AG08396 (cell line): ENCODE measurements at regions not wholly inside any gene's neighbourhood (a gene's known extent, or its start where the extent isn't known, plus 50 kb on each side); places are given as distances from the start of the nearest gene placed in this dataset.
A peak's percentile ranks its signal among the peaks of the same experiment; 100 is the strongest.
"Not testable (repeated sequence)": the region's sequence is repeated elsewhere in the genome, so short reads cannot be mapped to it uniquely, and the experiment has no call there.

ENCODE experiments used
- DNase-seq: peaks from one replicate; pipeline ENCODE4 v3.0.0; 2012; ENCODE audit warnings: low spot score, mixed read lengths

DNA sequence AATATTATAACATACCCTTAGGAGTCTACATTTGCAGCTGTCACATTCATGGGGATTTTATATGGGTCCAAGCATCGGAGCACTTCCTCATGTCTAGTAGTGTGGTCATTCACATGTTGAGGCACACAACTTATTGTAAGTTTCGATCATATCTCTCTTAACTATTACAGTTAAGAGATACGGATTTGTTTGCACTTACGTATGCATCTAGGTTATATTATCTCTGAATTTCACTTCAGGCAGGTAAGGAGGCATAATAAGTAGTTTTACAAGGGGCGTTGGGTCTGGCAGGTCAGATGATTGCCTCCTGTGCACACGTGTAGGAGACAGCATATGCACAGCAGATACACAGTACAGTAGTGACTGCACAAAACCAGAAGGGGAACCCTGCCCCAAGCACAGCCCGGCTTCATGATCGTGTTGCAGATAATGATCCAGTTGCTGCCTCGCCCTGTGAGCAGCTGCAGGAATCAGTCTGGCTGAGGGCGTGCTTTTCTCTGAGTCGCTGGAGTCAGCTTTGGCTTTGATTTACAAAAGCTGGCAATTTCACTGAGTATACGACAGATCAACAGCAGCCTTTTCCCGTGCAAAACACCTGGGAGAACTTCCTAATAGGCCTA, 302.9 kb upstream of the GATB start:
- peak; percentile 20 for DNase-seq

- DNase-seq: no peak
Measured at GRCh38 chr4:152062936-152063620, 302.3 kb upstream of the GATB start.

DNA sequence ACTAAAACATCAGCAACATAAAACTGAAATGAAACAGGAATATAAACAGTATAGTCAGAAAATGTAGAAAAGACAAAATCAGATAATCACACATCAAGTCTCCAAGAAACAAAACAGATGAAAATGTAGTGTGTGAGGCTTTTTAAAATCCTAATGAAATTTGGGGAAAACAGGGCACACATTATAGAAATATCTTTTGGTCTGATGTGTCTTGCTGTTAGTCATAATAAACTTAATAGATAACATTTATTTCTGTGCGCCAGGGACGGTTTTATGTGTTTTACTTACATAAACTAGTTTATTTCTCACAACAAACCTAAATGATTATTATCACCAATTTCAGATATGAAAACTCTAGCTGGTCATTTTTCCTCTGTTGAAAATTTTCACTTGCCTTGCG, 293.9 kb upstream of the GATB start:
- DNase-seq: no peak

DNA sequence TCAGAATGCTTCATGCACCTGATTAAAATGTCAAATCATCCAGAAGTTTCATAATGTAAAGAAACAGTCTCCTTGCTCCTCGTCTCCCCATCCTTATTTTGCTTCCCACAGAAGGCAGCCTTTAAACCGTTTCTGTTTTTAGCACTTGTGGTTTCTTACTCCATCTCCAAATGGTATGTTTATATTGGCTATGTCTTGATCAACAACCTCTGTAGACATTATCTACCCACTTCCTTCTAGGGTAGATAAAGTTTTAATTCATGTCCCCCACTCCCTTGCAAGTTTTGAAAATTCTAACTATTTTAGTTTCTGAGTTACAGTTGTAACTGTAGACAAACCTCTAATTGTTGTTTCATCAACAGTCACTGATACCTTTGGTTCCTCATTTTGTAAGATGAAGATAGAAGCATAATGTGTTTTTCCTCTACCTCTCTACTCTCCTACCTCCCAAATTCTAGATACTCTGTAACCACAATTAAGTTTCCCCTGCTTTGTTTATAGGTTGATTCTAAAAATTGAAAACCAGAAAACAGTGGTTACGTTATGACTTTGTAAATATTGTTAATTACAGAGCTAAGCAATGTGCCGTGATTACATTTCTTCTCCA, 291.7 kb upstream of the GATB start:
- peak; percentile 27 for DNase-seq

DNA sequence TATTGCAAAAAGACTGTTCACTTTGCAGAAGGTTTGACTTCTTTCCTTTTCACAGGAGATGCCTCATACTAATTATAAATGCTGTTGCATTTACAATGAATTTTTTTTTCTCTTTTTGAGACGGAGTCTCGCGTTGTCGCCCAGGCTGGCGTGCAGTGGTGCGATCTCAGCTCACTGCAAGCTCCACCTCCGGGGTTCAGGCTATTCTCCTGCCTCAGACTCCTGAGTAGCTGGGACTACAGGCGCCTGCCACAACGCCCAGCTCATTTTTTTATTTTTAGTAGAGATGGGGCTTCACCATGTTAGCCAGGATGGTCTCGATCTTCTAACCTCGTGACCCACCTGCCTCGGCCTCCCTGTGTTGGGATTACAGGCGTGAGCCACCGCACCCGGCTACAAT, 290.5 kb upstream of the GATB start:
- DNase-seq: not testable (repeated sequence)

DNA sequence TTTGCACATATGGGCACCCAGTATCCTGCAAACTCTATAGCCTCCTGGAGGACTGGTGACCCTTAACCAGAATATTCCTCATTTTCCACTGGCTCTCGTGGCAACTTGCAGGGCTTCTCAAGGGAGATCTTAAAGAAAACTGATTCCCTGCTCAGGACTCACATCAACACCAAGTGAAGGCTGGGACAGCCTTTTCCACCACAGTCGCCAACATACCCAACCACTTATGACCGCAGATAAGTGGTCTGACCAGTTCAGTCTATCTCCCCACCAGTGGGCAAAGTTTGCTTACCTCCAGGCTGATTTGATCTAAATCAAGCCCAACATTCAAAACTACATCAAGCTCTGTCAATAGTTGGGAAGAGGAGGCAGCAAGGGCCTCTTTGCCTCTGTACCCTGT, 289.3 kb upstream of the GATB start:
- no peak for DNase-seq

DNA sequence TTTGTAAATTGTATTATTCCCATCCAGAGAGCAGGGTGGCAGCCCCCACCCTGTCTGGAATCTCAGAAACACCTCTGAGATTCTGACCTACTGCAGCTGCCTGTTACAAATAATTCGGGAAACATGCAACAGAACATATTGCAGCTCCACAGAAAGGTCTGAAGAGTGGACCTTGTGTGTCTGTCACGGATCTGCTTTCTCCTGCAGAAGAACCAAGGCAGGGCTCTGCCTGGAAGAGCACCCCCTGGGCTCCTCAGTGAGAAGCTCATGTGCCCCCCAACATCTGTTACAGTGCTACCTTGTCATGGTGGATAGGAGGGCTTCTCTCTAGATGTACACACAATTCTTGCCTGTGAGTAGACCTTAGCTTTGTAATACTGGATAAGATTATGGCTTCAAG, 286.6 kb upstream of the GATB start:
- DNase-seq: no peak

- DNase-seq: peak; percentile 63
Measured at GRCh38 chr4:152045807-152046571, 285.2 kb upstream of the GATB start.

DNA sequence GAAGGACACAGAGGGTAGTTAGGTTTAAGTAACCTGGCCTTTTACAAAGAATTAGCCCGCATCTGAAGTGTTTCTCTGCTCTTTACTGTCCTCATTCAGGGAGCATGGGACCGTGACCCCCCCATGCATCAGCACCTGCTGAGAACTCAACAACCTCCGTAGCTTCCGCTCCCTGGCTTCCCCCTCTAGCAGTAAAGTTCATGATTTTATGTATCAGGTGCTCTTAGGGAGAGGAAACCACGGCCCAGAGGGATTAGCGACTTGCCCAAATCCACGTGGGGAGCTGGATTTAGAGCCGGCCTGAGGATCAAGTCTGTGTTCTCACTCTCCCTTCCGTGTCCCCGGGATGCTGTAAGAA, 284.6 kb upstream of the GATB start:
- no peak for DNase-seq

DNA sequence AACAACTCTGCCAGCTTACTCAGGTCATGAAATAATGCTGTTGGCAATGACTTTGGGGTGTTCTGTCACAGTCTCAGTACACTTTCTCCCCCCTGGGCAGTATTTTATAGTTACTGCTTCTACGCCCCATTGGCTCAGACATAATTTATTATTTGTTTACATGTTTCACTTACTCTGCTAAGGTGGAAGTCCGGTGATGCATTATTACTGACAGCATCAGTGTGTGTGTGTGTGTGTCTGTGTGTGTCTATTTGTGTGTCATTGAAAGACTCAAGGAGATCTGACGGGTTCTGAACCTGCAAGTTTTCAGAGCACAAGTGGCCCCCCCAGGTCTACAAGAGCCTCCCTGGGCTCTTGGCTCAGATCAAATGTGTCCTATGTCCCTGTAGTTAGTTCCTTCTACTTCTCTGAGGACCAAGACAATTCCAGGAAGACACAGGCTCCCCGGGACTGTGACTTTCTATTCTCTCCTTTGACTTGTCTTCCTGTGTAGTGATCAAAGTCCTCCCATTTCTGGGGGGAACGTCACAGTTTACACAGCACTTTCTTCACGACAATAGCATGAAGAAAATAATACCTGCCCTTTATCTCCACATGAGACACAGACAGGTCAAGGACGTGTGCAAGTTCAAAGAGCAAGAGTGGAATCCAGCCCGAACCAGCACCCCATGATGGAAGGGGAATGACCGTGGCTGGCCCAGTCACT, 283.7 kb upstream of the GATB start:
- no peak for DNase-seq

- no peak for DNase-seq
Measured at GRCh38 chr4:152041295-152041694, 280.5 kb upstream of the GATB start.

DNA sequence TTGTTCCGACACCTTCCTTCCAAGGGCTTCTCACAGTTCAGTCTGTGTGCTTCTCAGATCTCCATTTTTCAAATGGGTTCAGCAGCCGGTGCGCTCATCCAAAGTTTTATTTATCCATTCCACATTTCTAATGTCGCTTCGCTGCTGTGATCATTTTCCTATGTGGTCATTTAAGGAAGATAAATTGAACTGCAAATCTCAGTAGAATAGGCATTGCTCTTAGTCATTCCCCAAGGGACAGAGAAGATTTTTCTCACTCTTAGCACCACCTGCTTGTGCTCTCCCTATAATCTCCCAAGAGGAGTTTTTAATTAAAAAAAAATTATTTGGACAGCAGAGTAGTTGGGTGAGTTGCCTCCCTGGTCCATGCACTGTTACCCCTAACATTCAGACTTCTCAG, 278.9 kb upstream of the GATB start:
- no peak for DNase-seq

DNA sequence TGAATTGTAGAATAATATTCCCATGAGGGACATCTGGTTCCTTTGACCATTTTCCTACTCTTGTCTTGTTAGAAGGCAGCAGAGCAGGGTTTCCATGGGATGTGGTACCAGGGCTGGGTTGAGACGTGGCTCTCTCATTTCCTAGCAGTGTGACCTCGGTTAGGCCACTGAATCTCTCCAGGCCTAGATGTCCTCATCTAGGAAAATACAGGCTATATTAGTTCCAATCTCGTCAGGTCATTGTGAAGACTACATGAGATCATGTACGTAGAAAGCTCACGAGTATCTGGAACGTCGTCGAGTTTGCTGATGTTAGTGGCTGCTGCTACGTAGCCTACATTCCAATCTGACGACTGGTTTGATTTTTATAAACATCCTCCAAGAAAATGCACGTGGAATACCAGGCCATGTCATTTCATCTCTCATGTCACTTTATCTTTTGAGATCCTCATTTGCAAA, 278.2 kb upstream of the GATB start:
- peak; percentile 79 for DNase-seq

DNA sequence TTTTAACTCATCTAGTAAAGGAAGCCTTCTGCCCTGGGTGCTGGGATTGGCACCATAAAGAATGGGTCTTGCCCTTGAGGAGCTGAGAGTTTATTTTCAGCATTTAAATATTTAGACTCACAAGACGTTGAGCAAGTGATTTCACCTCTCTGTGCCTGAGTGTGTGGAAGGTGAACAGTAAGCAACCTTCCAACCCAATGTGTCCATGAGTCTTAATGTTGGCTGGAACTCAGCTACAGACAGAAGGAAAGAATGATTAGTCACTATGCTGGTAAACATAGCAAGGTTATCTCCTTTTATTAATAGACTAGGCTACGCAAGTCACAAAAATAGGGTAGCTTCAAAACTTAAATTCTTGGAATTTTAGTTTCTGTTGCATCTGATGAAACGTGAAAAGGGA, 277.4 kb upstream of the GATB start:
- peak; percentile 61 for DNase-seq

DNA sequence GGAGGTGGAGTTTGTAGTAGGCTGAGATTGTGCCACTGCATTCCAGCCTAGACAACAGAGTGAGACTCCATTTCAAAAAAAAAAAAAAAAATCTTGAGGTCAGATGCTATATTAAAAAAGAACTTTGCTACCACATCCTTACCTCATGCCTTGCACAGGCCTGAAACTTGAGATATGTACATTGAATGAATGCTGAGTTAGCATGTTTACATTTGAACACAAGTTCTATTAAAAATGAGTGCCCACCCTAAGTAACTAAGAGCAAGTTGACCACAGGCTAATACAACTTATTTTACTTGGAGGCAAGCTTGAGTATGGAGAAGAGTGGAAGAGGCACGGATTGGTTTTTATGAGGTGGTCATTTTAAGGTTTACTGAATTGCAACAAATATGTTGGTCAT, 276.6 kb upstream of the GATB start:
- no peak for DNase-seq

DNA sequence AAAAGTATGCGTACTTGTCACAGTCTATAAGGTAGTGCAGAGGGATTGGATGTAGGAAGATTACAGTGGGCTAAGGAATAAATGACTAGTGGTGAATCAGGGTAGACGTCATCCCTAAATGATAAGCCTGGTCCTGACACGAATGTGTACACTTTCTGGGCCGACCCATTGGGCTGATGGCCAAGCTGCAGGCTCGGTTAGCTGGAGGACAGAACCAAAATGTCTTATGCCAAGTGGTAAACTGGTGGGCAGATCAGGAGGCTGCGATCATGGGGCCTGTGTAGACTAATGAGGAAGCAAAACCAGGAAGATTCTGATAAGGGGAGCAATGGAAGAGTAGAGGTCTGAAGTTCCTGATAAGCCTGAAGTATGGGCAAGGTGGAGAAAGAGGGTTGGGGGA, 272.8 kb upstream of the GATB start:
- DNase-seq: no peak

DNA sequence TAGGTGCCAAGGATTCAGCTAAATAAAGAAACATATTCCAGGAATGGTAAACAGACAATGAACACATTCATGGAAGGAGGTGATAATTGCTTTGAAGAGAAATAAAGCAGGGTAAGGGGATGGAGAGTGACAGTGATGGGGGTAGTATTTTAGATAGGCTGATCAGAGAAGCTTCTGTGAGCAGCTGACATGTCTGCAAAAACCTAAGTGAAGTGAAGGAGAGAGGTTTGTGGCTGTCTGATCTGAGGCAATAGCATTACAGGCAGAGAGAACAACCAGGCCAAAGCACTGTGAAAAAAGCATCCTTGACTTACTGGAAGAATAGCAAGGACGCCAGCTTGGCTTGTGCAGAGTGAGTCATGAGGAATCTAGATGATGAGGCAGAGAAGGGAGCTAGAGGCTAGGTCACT, 271.9 kb upstream of the GATB start:
- DNase-seq: peak; percentile 77

- no peak for DNase-seq
Measured at GRCh38 chr4:152029631-152030030, 268.8 kb upstream of the GATB start.

GRCh38 chr4:152028131-152028530, 267.3 kb upstream of the GATB start:
- DNase-seq: no peak

- DNase-seq: no peak
Measured at GRCh38 chr4:152024881-152025280, 264.1 kb upstream of the GATB start.

- DNase-seq: no peak
Measured at GRCh38 chr4:152023674-152024073, 262.9 kb upstream of the GATB start.

DNA sequence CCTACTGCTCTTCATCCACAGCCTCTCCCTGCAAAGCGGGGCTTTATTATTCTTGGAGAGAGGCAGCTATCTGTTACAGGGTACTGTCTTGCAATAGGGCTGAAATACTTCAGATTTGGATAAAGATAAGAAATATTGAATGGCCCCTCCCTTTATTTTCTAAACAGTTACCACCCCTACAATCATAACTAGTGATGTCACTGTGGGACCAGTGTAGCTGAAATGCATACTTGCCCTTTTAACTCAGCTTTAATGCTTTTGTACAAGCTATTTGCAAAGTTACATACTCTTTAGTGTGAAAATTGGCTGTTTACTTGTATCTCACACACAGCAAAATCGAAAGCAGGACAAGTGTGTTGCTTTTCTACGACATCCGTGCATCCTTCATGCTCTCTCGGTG, 261.7 kb upstream of the GATB start:
- no peak for DNase-seq
